ENCODE measurements at regions not wholly inside any gene's neighbourhood (a gene's known extent, or its start where the extent isn't known, plus 50 kb on each side); places are given as distances from the start of the nearest gene placed in this dataset.

- TF ChIP-seq, protein P1, sequence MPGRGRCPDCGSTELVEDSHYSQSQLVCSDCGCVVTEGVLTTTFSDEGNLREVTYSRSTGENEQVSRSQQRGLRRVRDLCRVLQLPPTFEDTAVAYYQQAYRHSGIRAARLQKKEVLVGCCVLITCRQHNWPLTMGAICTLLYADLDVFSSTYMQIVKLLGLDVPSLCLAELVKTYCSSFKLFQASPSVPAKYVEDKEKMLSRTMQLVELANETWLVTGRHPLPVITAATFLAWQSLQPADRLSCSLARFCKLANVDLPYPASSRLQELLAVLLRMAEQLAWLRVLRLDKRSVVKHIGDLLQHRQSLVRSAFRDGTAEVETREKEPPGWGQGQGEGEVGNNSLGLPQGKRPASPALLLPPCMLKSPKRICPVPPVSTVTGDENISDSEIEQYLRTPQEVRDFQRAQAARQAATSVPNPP (CRISPR knock-in tag; IDR thresholded peaks at IDR 0.05) = no peak; the same call in 1 of the 2 replicates
- TF ChIP-seq, protein P2, sequence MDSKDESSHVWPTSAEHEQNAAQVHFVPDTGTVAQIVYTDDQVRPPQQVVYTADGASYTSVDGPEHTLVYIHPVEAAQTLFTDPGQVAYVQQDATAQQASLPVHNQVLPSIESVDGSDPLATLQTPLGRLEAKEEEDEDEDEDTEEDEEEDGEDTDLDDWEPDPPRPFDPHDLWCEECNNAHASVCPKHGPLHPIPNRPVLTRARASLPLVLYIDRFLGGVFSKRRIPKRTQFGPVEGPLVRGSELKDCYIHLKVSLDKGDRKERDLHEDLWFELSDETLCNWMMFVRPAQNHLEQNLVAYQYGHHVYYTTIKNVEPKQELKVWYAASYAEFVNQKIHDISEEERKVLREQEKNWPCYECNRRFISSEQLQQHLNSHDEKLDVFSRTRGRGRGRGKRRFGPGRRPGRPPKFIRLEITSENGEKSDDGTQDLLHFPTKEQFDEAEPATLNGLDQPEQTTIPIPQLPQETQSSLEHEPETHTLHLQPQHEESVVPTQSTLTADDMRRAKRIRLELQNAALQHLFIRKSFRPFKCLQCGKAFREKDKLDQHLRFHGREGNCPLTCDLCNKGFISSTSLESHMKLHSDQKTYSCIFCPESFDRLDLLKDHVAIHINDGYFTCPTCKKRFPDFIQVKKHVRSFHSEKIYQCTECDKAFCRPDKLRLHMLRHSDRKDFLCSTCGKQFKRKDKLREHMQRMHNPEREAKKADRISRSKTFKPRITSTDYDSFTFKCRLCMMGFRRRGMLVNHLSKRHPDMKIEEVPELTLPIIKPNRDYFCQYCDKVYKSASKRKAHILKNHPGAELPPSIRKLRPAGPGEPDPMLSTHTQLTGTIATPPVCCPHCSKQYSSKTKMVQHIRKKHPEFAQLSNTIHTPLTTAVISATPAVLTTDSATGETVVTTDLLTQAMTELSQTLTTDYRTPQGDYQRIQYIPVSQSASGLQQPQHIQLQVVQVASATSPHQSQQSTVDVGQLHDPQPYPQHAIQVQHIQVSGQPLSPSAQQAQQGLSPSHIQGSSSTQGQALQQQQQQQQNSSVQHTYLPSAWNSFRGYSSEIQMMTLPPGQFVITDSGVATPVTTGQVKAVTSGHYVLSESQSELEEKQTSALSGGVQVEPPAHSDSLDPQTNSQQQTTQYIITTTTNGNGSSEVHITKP (CRISPR knock-in tag; IDR thresholded peaks at IDR 0.05; ENCODE audit: low read depth) = peak; percentile 75
- no peak for TF ChIP-seq SP2 (CRISPR knock-in tag; IDR thresholded peaks at IDR 0.05)
- peak; percentile 66; the same call in 1 of the 2 replicates for TF ChIP-seq NFKBIZ (CRISPR knock-in tag; IDR thresholded peaks at IDR 0.05)
- TF ChIP-seq KDM2A (CRISPR knock-in tag; IDR thresholded peaks at IDR 0.05; ENCODE audit: borderline replicate concordance, low read depth) = peak; percentile 44; the same call in 1 of the 2 replicates
- TF ChIP-seq, protein P3, sequence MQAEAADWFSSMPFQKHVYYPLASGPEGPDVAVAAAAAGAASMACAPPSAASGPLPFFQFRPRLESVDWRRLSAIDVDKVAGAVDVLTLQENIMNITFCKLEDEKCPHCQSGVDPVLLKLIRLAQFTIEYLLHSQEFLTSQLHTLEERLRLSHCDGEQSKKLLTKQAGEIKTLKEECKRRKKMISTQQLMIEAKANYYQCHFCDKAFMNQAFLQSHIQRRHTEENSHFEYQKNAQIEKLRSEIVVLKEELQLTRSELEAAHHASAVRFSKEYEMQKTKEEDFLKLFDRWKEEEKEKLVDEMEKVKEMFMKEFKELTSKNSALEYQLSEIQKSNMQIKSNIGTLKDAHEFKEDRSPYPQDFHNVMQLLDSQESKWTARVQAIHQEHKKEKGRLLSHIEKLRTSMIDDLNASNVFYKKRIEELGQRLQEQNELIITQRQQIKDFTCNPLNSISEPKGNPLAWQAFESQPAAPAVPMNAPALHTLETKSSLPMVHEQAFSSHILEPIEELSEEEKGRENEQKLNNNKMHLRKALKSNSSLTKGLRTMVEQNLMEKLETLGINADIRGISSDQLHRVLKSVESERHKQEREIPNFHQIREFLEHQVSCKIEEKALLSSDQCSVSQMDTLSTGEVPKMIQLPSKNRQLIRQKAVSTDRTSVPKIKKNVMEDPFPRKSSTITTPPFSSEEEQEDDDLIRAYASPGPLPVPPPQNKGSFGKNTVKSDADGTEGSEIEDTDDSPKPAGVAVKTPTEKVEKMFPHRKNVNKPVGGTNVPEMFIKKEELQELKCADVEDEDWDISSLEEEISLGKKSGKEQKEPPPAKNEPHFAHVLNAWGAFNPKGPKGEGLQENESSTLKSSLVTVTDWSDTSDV (CRISPR knock-in tag; IDR thresholded peaks at IDR 0.05) = no peak
- no peak for TF ChIP-seq ATF1 (CRISPR knock-in tag; IDR thresholded peaks at IDR 0.05)
- peak; percentile 67; the same call in 1 of the 2 replicates for TF ChIP-seq ZNF205 (CRISPR knock-in tag; IDR thresholded peaks at IDR 0.05)
- TF ChIP-seq BRCA1 (CRISPR knock-in tag; IDR thresholded peaks at IDR 0.05) = 0 out of 2 replicates have a peak, but pooled peaks have one; percentile 46
- no peak for TF ChIP-seq PRMT3 (CRISPR knock-in tag; IDR thresholded peaks at IDR 0.05; ENCODE audit: borderline replicate concordance, low read depth)
- 0 out of 2 replicates have a peak, but pooled peaks have one; percentile 49 for TF ChIP-seq ZNF101 (CRISPR knock-in tag; IDR thresholded peaks at IDR 0.05; ENCODE audit: borderline replicate concordance, low read depth)
- TF ChIP-seq, protein P4, sequence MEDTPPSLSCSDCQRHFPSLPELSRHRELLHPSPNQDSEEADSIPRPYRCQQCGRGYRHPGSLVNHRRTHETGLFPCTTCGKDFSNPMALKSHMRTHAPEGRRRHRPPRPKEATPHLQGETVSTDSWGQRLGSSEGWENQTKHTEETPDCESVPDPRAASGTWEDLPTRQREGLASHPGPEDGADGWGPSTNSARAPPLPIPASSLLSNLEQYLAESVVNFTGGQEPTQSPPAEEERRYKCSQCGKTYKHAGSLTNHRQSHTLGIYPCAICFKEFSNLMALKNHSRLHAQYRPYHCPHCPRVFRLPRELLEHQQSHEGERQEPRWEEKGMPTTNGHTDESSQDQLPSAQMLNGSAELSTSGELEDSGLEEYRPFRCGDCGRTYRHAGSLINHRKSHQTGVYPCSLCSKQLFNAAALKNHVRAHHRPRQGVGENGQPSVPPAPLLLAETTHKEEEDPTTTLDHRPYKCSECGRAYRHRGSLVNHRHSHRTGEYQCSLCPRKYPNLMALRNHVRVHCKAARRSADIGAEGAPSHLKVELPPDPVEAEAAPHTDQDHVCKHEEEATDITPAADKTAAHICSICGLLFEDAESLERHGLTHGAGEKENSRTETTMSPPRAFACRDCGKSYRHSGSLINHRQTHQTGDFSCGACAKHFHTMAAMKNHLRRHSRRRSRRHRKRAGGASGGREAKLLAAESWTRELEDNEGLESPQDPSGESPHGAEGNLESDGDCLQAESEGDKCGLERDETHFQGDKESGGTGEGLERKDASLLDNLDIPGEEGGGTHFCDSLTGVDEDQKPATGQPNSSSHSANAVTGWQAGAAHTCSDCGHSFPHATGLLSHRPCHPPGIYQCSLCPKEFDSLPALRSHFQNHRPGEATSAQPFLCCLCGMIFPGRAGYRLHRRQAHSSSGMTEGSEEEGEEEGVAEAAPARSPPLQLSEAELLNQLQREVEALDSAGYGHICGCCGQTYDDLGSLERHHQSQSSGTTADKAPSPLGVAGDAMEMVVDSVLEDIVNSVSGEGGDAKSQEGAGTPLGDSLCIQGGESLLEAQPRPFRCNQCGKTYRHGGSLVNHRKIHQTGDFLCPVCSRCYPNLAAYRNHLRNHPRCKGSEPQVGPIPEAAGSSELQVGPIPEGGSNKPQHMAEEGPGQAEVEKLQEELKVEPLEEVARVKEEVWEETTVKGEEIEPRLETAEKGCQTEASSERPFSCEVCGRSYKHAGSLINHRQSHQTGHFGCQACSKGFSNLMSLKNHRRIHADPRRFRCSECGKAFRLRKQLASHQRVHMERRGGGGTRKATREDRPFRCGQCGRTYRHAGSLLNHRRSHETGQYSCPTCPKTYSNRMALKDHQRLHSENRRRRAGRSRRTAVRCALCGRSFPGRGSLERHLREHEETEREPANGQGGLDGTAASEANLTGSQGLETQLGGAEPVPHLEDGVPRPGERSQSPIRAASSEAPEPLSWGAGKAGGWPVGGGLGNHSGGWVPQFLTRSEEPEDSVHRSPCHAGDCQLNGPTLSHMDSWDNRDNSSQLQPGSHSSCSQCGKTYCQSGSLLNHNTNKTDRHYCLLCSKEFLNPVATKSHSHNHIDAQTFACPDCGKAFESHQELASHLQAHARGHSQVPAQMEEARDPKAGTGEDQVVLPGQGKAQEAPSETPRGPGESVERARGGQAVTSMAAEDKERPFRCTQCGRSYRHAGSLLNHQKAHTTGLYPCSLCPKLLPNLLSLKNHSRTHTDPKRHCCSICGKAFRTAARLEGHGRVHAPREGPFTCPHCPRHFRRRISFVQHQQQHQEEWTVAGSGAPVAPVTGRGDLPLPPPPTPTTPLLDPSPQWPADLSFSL (CRISPR knock-in tag; IDR thresholded peaks at IDR 0.05) = no peak
- TF ChIP-seq SRSF9 (IDR thresholded peaks at IDR 0.05; ENCODE audit: borderline replicate concordance, insufficient read depth, low read depth, low read length, poor library complexity, severe bottlenecking) = no peak
Observed at GRCh38 chr2:20525041-20526035, 78.5 kb downstream of the RHOB start (continued).

Data from HepG2 (cell line).